SIG-M5 (cell line): ENCODE measurements at regions not wholly inside any gene's neighbourhood (a gene's known extent, or its start where the extent isn't known, plus 50 kb on each side); places are given as distances from the start of the nearest gene placed in this dataset.

Experiments used
- DNase-seq: peaks from one replicate; lab custom pipeline; 2025; lab: John Stamatoyannopoulos, UW

DNA sequence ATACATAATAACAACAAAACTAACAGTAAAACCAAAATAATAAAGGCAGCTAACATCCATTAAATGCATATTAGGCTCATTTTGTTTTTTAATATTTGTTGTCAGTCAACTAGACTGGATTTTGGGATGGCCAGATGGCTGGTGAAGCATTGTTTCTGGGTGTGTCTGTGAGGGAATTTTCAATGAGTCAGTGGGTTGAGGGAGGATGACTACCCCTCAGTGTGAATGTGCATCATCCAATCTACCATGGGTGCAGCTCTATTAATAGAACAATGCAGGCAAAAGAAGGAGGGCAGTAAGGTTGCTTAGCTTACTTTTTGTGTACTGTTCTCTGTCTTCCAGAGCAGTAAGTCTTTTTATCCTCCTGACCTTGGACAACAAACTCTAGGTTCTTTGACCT, 484.2 kb upstream of the HS3ST1 start:
- DNase-seq, result no peak

- no peak for DNase-seq
These were observed 482.1 kb upstream of the HS3ST1 start for GRCh38 chr4:11910812-11911211.

DNA sequence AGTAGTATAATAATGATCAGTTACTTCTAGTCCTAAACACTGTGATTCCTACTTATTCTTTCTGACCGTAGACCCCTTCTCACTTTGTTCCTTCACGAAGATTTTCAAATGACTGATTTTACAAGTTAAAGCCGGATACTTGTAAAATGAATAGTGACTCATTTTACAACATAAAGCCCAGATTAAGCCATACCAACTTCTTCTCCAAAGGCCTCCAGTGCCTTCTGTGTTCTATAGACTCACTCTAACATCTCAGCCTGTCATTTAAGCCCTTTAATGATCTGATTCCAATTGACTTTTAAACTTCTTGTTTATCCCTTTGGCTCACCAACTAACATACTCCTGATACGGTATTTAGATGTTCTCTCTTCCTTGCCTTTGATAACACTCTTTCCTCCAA, 480.0 kb upstream of the HS3ST1 start:
- DNase-seq, result no peak

GRCh38 chr4:11908205-11908604, 479.5 kb upstream of the HS3ST1 start:
- DNase-seq, result no peak

GRCh38 chr4:11904846-11905739, 476.4 kb upstream of the HS3ST1 start:
- no peak for DNase-seq

- DNase-seq, result no peak
These were observed 475.4 kb upstream of the HS3ST1 start for GRCh38 chr4:11904117-11904535.

DNA sequence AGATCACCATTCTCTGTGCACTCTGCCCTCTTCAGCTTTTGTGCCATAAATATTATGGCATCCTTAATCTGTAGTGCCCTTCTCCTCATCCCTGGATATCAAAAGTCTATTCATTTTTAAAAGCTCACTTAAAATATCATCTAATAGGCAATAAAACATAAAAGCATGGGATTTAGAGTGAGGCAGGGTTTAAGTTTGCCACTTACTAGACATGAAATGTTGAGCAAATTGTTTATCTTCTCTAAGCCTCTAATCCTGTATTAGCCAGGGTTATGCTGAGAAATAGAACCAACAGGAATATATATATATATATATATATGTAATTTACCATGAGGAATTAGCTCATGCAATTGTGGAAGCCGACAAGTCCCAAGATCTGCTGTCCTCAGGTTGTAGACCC, 472.4 kb upstream of the HS3ST1 start:
- no peak for DNase-seq

GRCh38 chr4:11900359-11900758, 471.7 kb upstream of the HS3ST1 start:
- DNase-seq, result no peak

- no peak for DNase-seq
These were observed 470.1 kb upstream of the HS3ST1 start for GRCh38 chr4:11898796-11899195.

DNA sequence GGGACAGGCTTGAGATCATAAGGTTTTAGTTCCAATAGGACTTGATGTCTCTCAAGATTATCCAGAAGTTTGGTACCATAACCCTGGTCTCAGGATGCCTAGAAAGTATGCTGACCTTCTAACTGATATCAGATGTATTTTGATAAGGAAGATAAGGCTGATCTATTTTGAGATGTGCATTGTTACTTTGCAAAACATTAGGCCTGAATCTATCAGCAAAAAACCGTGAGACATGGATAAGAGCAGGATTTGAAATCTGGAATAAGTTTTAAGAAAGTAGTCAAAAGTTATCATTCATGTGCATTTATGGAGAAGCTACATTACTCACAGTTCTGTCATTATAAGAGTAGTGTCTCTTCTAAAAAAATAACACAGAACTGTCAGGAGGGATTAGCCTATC, 467.1 kb upstream of the HS3ST1 start:
- no peak for DNase-seq

- no peak for DNase-seq
These were observed 466.3 kb upstream of the HS3ST1 start for GRCh38 chr4:11894977-11895376.

- no peak for DNase-seq
These were observed 465.5 kb upstream of the HS3ST1 start for GRCh38 chr4:11894221-11894620.

GRCh38 chr4:11889099-11889498, 460.4 kb upstream of the HS3ST1 start:
- DNase-seq, result no peak

DNA sequence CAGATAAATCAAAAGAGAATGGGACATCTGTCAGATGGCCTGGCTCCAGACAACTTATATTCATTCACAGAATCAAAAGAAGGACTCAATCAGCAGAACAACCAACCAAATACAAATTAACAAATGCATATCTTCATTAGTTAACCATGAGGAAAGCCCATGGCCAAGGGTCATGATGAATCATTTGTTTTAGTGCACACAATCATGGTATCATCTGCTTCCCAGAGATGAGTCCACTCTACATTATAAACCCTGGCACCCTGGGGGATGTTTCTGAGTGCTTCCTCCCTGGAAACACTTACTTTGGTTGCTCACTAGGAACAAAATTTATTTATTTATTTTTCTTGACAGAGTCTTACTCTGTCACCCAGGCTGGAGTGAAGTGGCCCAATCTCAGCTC, 453.3 kb upstream of the HS3ST1 start:
- DNase-seq, result no peak

DNA sequence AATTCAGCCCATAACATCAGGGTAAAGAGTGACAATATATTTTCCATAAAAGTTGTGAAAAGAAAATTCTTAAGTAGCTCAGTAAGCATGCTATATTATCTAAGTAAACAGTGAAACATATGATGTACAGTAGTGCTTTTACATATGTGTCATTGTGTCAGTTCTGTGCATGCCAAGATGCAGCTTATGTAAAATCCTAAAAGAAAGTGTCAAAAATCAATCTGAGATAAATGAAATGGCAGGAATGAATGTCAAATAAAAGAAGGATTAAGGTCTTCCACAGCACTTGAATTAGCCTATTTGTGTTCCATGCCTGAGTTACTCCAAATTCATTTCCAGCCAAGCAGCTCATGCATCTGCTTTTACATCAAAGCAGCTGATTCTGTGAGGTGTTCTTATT, 452.7 kb upstream of the HS3ST1 start:
- DNase-seq, result no peak

- no peak for DNase-seq
These were observed 449.5 kb upstream of the HS3ST1 start for GRCh38 chr4:11878241-11878640.

GRCh38 chr4:11876104-11876503, 447.4 kb upstream of the HS3ST1 start:
- no peak for DNase-seq

DNA sequence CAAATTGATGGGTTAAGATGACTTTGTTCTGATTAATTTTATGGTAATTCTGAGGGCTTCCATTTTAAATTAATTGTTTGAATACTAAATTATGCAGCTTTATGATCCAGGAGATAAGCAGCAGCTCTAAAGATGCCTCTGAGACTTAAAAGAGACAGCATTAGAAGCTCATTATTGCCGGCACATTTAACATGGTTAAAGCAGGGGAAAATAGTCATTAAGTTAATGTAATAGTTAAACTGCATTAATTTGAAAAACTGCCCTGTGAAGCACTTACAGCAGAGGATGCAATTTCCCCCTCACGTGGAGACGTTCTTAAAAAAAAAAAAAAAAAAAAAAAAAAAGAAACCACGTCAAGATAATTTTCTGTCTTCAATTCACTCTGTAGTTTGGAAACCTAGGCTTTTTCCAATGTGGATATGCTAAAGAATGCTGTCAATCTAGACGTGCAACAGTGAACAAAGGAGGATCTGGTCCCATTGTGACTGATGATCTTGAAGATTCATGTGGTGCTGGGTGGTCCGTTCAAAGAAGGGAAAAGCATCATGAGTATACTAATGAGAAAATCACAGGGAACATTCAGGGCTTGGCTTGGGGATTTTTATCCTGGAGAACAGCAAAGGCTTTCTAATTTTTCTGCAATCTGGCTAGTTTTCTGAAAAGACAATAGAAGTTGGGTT, 440.6 kb upstream of the HS3ST1 start:
- no peak for DNase-seq

DNA sequence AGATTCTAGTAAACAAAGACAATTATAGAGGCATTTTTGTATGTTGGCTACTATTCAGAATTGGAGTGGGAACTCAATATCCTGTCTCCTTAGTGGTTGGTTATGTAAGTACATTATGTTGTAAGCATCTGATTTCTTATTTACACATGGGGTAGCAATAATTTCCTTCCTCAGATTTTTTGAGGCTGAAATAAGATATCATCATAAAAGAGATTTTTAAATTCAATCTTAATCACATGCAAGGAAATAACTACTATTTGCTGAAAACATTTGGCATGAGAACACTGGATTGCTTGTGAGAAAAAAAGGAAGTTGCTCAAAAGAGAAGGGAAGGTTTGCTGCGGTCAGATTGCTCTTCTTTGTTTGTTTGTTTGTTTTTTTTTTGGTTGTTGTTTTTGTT, 437.7 kb upstream of the HS3ST1 start:
- DNase-seq, result no peak

- DNase-seq, result no peak
These were observed 432.3 kb upstream of the HS3ST1 start for GRCh38 chr4:11860996-11861395.

DNA sequence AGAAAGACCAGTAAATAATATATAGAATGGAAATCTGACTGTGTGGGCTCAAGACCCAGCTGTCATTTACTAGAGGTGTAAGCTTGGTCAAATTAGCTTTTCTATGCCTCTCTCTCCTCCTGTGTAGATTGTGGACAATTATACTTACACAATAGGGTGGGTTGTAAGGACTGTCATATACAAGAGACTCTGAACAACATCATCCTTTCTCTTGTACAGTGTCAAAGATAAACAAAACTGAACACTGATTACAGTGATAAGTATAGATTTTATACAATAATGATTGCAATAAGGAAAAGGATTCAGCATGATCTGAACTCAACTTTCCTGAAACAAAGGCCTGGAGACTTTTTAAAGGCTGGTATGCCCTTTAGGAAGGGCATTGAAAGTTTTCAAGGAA, 429.2 kb upstream of the HS3ST1 start:
- DNase-seq, result no peak

GRCh38 chr4:11847167-11847566, 418.5 kb upstream of the HS3ST1 start:
- DNase-seq, result no peak

DNA sequence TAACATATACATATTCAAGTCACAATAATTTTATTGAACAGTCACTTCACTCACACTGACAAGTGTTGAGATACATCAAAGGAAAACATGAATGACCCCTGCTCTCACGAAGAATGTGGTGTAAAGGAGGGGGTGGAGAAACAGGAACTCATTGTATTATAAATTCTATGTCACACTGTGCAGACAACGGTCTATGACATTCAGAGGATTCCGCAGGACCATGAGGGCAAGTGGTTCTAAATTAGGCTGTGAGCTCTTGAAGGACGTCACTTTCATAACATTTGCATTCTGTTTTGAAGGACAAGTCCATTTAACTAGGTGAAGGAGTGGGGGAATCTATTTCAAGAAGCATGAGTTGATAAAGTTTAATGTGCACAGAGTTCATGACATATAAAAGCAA, 415.2 kb upstream of the HS3ST1 start:
- no peak for DNase-seq

GRCh38 chr4:11843340-11843739, 414.6 kb upstream of the HS3ST1 start:
- no peak for DNase-seq
